Nephron (organoid): ENCODE measurements at regions not wholly inside any gene's neighbourhood (a gene's known extent, or its start where the extent isn't known, plus 50 kb on each side); places are given as distances from the start of the nearest gene placed in this dataset.

Experiments used
- H3K27ac Mint-ChIP-seq, 3 experiments: 2 replicates each; pipeline ENCODE4 v1.8.0; 2020; ENCODE audit warnings: mixed read lengths in 3 of 3, mild to moderate bottlenecking in 2 of 3, moderate library complexity in 1 of 3
- H3K27me3 Mint-ChIP-seq: 2 replicates; pipeline ENCODE4 v1.8.0; 2021; ENCODE audit warnings: low read depth, mild to moderate bottlenecking, moderate library complexity, mixed read lengths
- H3K36me3 Mint-ChIP-seq: 2 replicates; pipeline ENCODE4 v1.8.0; 2020; ENCODE audit warnings: low read depth, mixed read lengths
- H3K4me1 Mint-ChIP-seq: 2 replicates; pipeline ENCODE4 v1.8.0; 2020; ENCODE audit warnings: mixed read lengths
- H3K4me3 Mint-ChIP-seq, 3 experiments: 2 replicates each; pipeline ENCODE4 v1.8.0; 2020; ENCODE audit warnings: mild to moderate bottlenecking in 3 of 3, mixed read lengths in 3 of 3, moderate library complexity in 2 of 3
- H3K9me3 Mint-ChIP-seq: 2 replicates; pipeline ENCODE4 v1.8.0; 2020; ENCODE audit warnings: mixed read lengths
- CTCF ChIP-seq, 3 experiments: fragments of 200-600 bp; sonication (generic); IDR thresholded peaks; one replicate each; pipeline ENCODE4 v1.5.0; 2021; ENCODE audit warnings: antibody characterized with exemption in 3 of 3; ENCODE audit not compliant: unreplicated experiment in 3 of 3

GRCh38 chr11:95697614-95698408 is 91.8 kb downstream of the FAM76B start:
- Mint-ChIP-seq H3K36me3 (no peaks in the 10 kb centered on the region), H3K4me1 (peaks cover 36% of the 10 kb centered on the region), H3K27ac (peak overlapping the region; percentile 16 to 50 (median 21)), H3K9me3 (no peaks in the 10 kb centered on the region), H3K4me3 (no peak overlapping the region), H3K27me3 (no peaks in the 10 kb centered on the region)
- TF ChIP-seq CTCF (IDR thresholded peaks at IDR 0.05; ENCODE audit: unreplicated experiment in 3 of 3), result no peak

GRCh38 chr11:95695181-95695580 is 94.4 kb downstream of the FAM76B start:
- Mint-ChIP-seq H3K27ac (no peak overlapping the region), H3K27me3 (no peaks in the 10 kb centered on the region), H3K4me3 (no peak overlapping the region), H3K36me3 (no peaks in the 10 kb centered on the region), H3K9me3 (no peaks in the 10 kb centered on the region), H3K4me1 (peaks cover 28% of the 10 kb centered on the region)
- TF ChIP-seq CTCF (IDR thresholded peaks at IDR 0.05; ENCODE audit: unreplicated experiment in 3 of 3), result no peak

GRCh38 chr11:95693298-95693697 is 96.3 kb downstream of the FAM76B start:
- no peak overlapping the region for H3K4me3 Mint-ChIP-seq
- TF ChIP-seq CTCF (IDR thresholded peaks at IDR 0.05; ENCODE audit: unreplicated experiment in 3 of 3), result no peak

GRCh38 chr11:95692526-95693260 is 96.9 kb downstream of the FAM76B start:
- no peaks in the 10 kb centered on the region for H3K9me3 Mint-ChIP-seq
- no peaks in the 10 kb centered on the region for H3K27me3 Mint-ChIP-seq
- H3K36me3 Mint-ChIP-seq, result no peaks in the 10 kb centered on the region

More at GRCh38 chr11:95693298-95693697, 96.3 kb downstream of the FAM76B start:
- Mint-ChIP-seq H3K4me1 (peaks cover 13% of the 10 kb centered on the region), H3K27me3 (no peaks in the 10 kb centered on the region), H3K36me3 (no peaks in the 10 kb centered on the region), H3K27ac (no peak overlapping the region), H3K9me3 (no peaks in the 10 kb centered on the region)

GRCh38 chr11:95690100-95690499 is 99.5 kb downstream of the FAM76B start:
- Mint-ChIP-seq H3K27ac (no peak overlapping the region), H3K27me3 (no peaks in the 10 kb centered on the region), H3K4me3 (no peak overlapping the region), H3K4me1 (peaks cover 11% of the 10 kb centered on the region), H3K9me3 (no peaks in the 10 kb centered on the region), H3K36me3 (no peaks in the 10 kb centered on the region)
- no peak for TF ChIP-seq CTCF (IDR thresholded peaks at IDR 0.05; ENCODE audit: unreplicated experiment in 3 of 3)

More at GRCh38 chr11:95692526-95693260, 96.9 kb downstream of the FAM76B start:
- TF ChIP-seq CTCF (IDR thresholded peaks at IDR 0.05; ENCODE audit: unreplicated experiment in 3 of 3), result no peak
- H3K4me3 Mint-ChIP-seq, result no peak overlapping the region
- no peak overlapping the region for H3K27ac Mint-ChIP-seq
- H3K4me1 Mint-ChIP-seq, result peaks cover 7% of the 10 kb centered on the region
